ENCODE measurements at regions not wholly inside any gene's neighbourhood (a gene's known extent, or its start where the extent isn't known, plus 50 kb on each side); places are given as distances from the start of the nearest gene placed in this dataset.
A peak's percentile ranks its signal among the peaks of the same experiment; 100 is the strongest.

GRCh38 chr12:130029151-130029550 is 125.3 kb upstream of the TMEM132D start:
- in situ Hi-C loops (cut with HindIII; ENCODE audit: low sequenced_read_pairs), result no loop called here
- no peak overlapping the region for H3K4me3 ChIP-seq (ENCODE audit: low read depth, low read length)
- TF ChIP-seq, protein P1, sequence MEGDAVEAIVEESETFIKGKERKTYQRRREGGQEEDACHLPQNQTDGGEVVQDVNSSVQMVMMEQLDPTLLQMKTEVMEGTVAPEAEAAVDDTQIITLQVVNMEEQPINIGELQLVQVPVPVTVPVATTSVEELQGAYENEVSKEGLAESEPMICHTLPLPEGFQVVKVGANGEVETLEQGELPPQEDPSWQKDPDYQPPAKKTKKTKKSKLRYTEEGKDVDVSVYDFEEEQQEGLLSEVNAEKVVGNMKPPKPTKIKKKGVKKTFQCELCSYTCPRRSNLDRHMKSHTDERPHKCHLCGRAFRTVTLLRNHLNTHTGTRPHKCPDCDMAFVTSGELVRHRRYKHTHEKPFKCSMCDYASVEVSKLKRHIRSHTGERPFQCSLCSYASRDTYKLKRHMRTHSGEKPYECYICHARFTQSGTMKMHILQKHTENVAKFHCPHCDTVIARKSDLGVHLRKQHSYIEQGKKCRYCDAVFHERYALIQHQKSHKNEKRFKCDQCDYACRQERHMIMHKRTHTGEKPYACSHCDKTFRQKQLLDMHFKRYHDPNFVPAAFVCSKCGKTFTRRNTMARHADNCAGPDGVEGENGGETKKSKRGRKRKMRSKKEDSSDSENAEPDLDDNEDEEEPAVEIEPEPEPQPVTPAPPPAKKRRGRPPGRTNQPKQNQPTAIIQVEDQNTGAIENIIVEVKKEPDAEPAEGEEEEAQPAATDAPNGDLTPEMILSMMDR (IDR thresholded peaks at IDR 0.05; ENCODE audit: low read depth, low read length, missing control alignments), result no peak
- no peak for DNase-seq (ENCODE audit: low read depth)

GRCh38 chr12:130031041-130031440 is 127.2 kb upstream of the TMEM132D start:
- TF ChIP-seq, protein P1 (IDR thresholded peaks at IDR 0.05; ENCODE audit: low read depth, low read length, missing control alignments), result no peak
- DNase-seq (ENCODE audit: low read depth), result no peak
- in situ Hi-C loops (cut with HindIII; ENCODE audit: low sequenced_read_pairs), result no loop called here
- H3K4me3 ChIP-seq (ENCODE audit: low read depth, low read length), result no peak overlapping the region

GRCh38 chr12:130031571-130032189 is 127.9 kb upstream of the TMEM132D start:
- in situ Hi-C loops (cut with HindIII; ENCODE audit: low sequenced_read_pairs), result no loop called here
- no peak for DNase-seq (ENCODE audit: low read depth)
- no peak overlapping the region for H3K4me3 ChIP-seq (ENCODE audit: low read depth, low read length)
- TF ChIP-seq, protein P1 (IDR thresholded peaks at IDR 0.05; ENCODE audit: low read depth, low read length, missing control alignments), result peak; percentile 91

DNA sequence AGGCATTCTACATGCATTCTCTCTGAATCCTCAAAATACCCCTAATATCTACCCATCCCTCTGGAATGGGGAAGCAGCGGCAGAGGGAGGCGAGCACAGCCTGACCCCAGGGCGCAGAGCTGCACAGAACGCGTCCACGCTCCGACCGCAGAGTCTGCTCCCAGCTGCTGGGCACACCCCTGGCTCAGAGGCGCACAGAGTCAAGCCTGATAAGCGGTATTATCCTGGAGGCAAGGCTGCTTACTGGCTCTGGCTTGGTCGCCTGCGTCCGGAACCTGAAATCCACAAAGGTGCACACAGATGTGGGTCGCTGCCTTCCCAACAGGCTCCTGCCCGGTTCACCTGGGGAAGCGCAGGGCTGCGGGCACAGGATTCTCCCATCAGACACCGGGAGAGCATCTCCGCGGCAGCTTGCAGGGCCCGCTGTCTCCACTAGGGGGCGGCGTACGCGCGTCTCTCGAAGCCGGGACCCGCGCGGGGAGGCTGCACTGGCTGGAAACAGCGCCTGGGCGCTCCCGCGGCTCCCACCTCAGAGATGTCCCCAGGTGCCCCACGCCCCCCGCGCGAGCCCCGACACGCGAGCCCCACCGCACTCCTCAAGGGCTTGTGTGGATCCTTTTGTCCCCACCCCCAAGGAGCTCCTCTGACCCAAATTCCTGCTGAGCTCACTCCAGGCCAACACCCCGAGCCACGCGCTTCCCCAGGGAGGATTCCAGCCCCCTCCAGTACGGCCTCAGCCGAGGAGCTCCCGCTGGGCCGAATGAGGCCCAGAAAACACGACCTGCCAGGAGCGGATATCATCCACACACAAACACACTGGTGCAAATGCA is 120.1 kb upstream of the FZD10 start:
- DNase-seq (ENCODE audit: low read depth), result no peak

DNA sequence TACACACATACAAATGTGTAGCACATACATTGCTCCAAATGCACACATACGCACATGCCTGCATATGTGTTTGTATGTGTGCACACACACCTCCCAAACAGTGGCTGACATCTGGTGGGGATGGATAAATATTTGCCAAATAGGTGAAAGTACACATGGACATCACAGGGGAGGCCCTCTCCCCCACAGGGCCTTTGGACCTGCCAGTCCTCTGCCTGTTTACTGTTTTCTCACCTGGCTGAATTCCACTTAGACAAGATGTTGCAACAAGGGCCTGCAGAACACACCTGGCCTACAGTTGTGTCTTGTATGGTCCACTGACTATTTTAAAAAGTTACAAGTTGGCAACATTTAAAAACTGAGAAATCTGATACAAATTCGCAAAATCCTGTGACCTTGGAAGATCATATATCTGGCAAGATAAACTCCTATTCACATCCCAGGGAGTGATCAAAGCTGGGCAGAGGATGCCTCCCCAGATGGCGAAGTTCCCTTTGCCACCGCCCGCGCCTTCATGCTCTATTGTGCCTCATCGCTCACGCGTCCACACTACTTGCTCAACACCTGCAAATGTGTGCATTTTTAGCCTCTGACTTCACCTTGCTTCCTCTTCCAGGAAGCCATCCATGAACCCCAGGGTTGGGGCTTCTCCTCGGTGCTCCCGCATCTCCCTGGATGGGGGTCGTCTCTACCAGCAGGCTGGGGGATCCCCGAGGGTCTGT is 118.4 kb upstream of the FZD10 start:
- DNase-seq (ENCODE audit: low read depth), result no peak
- TF ChIP-seq, protein P1 (IDR thresholded peaks at IDR 0.05; ENCODE audit: low read depth, low read length, missing control alignments), result no peak
- in situ Hi-C loops (cut with HindIII; ENCODE audit: low sequenced_read_pairs), result no loop called here
- H3K4me3 ChIP-seq (ENCODE audit: low read depth, low read length), result no peak overlapping the region

More for the DNA sequence above, 120.1 kb upstream of the FZD10 start:
- H3K4me3 ChIP-seq (ENCODE audit: low read depth, low read length), result no peak overlapping the region
- TF ChIP-seq, protein P1 (IDR thresholded peaks at IDR 0.05; ENCODE audit: low read depth, low read length, missing control alignments), result no peak
- in situ Hi-C loops (cut with HindIII; ENCODE audit: low sequenced_read_pairs), result no loop called here

GRCh38 chr12:130044991-130045621 is 117.2 kb upstream of the FZD10 start:
- in situ Hi-C loops (cut with HindIII; ENCODE audit: low sequenced_read_pairs), result no loop called here
- TF ChIP-seq, protein P1 (IDR thresholded peaks at IDR 0.05; ENCODE audit: low read depth, low read length, missing control alignments), result no peak
- no peak for DNase-seq (ENCODE audit: low read depth)

More at GRCh38 chr12:130044991-130045621, 117.2 kb upstream of the FZD10 start:
- no peak overlapping the region for H3K4me3 ChIP-seq (ENCODE audit: low read depth, low read length)

Measured in astrocyte of the cerebellum (primary cell).